ENCODE measurements at regions not wholly inside any gene's neighbourhood (a gene's known extent, or its start where the extent isn't known, plus 50 kb on each side); places are given as distances from the start of the nearest gene placed in this dataset.
A peak's percentile ranks its signal among the peaks of the same experiment; 100 is the strongest.

DNA sequence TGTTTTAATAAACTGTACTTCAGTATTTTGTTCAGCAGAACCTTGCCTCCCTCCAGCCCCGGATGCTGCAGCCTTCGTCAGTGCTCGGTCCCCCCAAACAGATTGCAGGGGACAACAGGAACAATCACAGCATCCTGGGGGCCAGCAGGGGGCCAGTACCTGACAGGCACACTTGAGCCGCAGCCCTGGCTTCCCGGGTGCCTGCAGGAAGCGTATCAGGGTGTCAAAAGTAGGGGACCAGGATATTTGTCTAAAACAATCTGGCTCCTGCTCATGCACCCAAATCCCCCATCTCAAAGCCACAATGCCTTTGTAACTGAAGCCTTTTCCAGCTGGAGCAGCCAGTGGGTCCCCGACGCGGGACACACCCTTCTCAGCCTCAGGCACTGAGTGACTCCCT lies 167.5 kb upstream of the TSHZ3 start:
- Histone ChIP-seq H3K4me3 (no peak overlapping the region), H3K27ac (ENCODE audit: low read depth in 1 of 2, low read length in 1 of 2) (no peak overlapping the region), H3K27me3 (ENCODE audit: control insufficient read depth in 3 of 3, insufficient read depth in 3 of 3, low read length in 2 of 3) (no peaks in the 10 kb centered on the region), H3K36me3 (ENCODE audit: control insufficient read depth in 4 of 4, insufficient read depth in 4 of 4, low read length in 4 of 4) (no peaks in the 10 kb centered on the region), H3K9ac (ENCODE audit: insufficient read depth in 1 of 2, low read length in 2 of 2) (no peak overlapping the region), H3K9me3 (ENCODE audit: control insufficient read depth in 4 of 4, insufficient read depth in 3 of 4, low read length in 3 of 4) (peaks cover 0 to 4% (median 0%) of the 10 kb centered on the region in 4 donors), H3K4me1 (ENCODE audit: control insufficient read depth in 5 of 5, insufficient read depth in 5 of 5, low read length in 5 of 5) (peaks cover 0 to 24% (median 0%) of the 10 kb centered on the region in 5 donors)
- TF ChIP-seq, protein P1, sequence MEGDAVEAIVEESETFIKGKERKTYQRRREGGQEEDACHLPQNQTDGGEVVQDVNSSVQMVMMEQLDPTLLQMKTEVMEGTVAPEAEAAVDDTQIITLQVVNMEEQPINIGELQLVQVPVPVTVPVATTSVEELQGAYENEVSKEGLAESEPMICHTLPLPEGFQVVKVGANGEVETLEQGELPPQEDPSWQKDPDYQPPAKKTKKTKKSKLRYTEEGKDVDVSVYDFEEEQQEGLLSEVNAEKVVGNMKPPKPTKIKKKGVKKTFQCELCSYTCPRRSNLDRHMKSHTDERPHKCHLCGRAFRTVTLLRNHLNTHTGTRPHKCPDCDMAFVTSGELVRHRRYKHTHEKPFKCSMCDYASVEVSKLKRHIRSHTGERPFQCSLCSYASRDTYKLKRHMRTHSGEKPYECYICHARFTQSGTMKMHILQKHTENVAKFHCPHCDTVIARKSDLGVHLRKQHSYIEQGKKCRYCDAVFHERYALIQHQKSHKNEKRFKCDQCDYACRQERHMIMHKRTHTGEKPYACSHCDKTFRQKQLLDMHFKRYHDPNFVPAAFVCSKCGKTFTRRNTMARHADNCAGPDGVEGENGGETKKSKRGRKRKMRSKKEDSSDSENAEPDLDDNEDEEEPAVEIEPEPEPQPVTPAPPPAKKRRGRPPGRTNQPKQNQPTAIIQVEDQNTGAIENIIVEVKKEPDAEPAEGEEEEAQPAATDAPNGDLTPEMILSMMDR (IDR thresholded peaks at IDR 0.05; ENCODE audit: control extremely low read depth, extremely low read depth): no peak
- 67 to 77% methylated on average over 9 of the region's 9 CpGs for WGBS, 2 donors
- ATAC-seq (ENCODE audit: insufficient read depth, low FRiP score) (no peak), DNase-seq (no peak)

- H3K9me3 ChIP-seq (ENCODE audit: control insufficient read depth in 4 of 4, insufficient read depth in 3 of 4, low read length in 3 of 4): peaks cover 0 to 4% (median 0%) of the 10 kb centered on the region in 4 donors
- no peaks in the 10 kb centered on the region for H3K36me3 ChIP-seq (ENCODE audit: control insufficient read depth in 4 of 4, insufficient read depth in 4 of 4, low read length in 4 of 4)
- WGBS, 2 donors: 84 to 87% methylated on average over 33 of the region's 33 CpGs
- H3K9ac ChIP-seq (ENCODE audit: insufficient read depth in 1 of 2, low read length in 2 of 2): no peak overlapping the region
- H3K4me3 ChIP-seq: no peak overlapping the region
- H3K4me1 ChIP-seq (ENCODE audit: control insufficient read depth in 5 of 5, insufficient read depth in 5 of 5, low read length in 5 of 5): peaks cover 0 to 24% (median 0%) of the 10 kb centered on the region in 5 donors
- H3K27me3 ChIP-seq (ENCODE audit: control insufficient read depth in 3 of 3, insufficient read depth in 3 of 3, low read length in 2 of 3): no peaks in the 10 kb centered on the region
- TF ChIP-seq, protein P1 (IDR thresholded peaks at IDR 0.05; ENCODE audit: control extremely low read depth, extremely low read depth): no peak
- ATAC-seq (ENCODE audit: insufficient read depth, low FRiP score) (no peak), DNase-seq (no peak)
- H3K27ac ChIP-seq (ENCODE audit: low read depth in 1 of 2, low read length in 1 of 2): no peak overlapping the region
Measured at GRCh38 chr19:31517224-31518180, 168.3 kb upstream of the TSHZ3 start.

GRCh38 chr19:31518216-31519020 lies 169.2 kb upstream of the TSHZ3 start:
- WGBS, 2 donors: 43 to 59% methylated on average over 13 of the region's 13 CpGs
- TF ChIP-seq, protein P1 (IDR thresholded peaks at IDR 0.05; ENCODE audit: control extremely low read depth, extremely low read depth): no peak
- Histone ChIP-seq H3K27ac (ENCODE audit: low read depth in 1 of 2, low read length in 1 of 2) (no peak overlapping the region), H3K4me1 (ENCODE audit: control insufficient read depth in 5 of 5, insufficient read depth in 5 of 5, low read length in 5 of 5) (peaks cover 0 to 24% (median 0%) of the 10 kb centered on the region in 5 donors), H3K9ac (ENCODE audit: insufficient read depth in 1 of 2, low read length in 2 of 2) (no peak overlapping the region), H3K27me3 (ENCODE audit: control insufficient read depth in 3 of 3, insufficient read depth in 3 of 3, low read length in 2 of 3) (no peaks in the 10 kb centered on the region), H3K4me3 (no peak overlapping the region), H3K36me3 (ENCODE audit: control insufficient read depth in 4 of 4, insufficient read depth in 4 of 4, low read length in 4 of 4) (no peaks in the 10 kb centered on the region), H3K9me3 (ENCODE audit: control insufficient read depth in 4 of 4, insufficient read depth in 3 of 4, low read length in 3 of 4) (peaks cover 0 to 4% (median 0%) of the 10 kb centered on the region in 4 donors)
- ATAC-seq (ENCODE audit: insufficient read depth, low FRiP score) (no peak), DNase-seq (peak in 1 of 3 donors; percentile 12)

Measured in lung (tissue), 11 donors.